ENCODE measurements at regions not wholly inside any gene's neighbourhood (a gene's known extent, or its start where the extent isn't known, plus 50 kb on each side); places are given as distances from the start of the nearest gene placed in this dataset.

DNA sequence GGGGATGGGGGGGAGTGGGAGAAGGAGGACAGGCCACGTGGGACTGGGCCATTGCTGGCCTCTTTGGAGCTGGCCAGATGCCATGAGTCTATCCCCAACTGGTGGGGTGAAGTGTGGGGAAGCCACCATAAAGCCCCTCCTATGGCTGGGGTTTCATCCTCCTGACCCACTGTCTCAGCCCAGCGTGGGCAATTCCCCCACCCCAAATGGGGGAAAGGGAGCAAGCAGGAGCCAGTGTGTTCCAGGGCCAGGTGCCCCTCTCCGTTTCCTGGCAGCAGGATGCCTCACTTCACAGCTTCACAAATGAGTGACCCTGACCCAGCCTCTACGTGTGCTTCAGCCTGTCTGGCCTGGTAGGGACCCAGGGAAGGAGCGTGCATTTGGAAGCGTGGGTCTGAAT lies 474.7 kb upstream of the HS6ST1 start:
- TF ChIP-seq, protein P1, sequence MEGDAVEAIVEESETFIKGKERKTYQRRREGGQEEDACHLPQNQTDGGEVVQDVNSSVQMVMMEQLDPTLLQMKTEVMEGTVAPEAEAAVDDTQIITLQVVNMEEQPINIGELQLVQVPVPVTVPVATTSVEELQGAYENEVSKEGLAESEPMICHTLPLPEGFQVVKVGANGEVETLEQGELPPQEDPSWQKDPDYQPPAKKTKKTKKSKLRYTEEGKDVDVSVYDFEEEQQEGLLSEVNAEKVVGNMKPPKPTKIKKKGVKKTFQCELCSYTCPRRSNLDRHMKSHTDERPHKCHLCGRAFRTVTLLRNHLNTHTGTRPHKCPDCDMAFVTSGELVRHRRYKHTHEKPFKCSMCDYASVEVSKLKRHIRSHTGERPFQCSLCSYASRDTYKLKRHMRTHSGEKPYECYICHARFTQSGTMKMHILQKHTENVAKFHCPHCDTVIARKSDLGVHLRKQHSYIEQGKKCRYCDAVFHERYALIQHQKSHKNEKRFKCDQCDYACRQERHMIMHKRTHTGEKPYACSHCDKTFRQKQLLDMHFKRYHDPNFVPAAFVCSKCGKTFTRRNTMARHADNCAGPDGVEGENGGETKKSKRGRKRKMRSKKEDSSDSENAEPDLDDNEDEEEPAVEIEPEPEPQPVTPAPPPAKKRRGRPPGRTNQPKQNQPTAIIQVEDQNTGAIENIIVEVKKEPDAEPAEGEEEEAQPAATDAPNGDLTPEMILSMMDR (IDR thresholded peaks at IDR 0.05): no peak
- TF ChIP-seq POLR2A (IDR thresholded peaks at IDR 0.05): no peak
